AG09319 (cell line): ENCODE measurements at regions not wholly inside any gene's neighbourhood (a gene's known extent, or its start where the extent isn't known, plus 50 kb on each side); places are given as distances from the start of the nearest gene placed in this dataset.

Experiments
- DNase-seq: peaks from one replicate; pipeline ENCODE4 v3.0.0-alpha.2; 2010; ENCODE audit warnings: low read depth; ENCODE audit errors: extremely low read depth
- TF ChIP-seq, protein P1 (sequence below): IDR thresholded peaks from 2 replicates; pipeline ENCODE4 v1.5.1; 2011; ENCODE audit warnings: low read depth, mild to moderate bottlenecking, inconsistent platforms, low read length, moderate library complexity

DNA sequence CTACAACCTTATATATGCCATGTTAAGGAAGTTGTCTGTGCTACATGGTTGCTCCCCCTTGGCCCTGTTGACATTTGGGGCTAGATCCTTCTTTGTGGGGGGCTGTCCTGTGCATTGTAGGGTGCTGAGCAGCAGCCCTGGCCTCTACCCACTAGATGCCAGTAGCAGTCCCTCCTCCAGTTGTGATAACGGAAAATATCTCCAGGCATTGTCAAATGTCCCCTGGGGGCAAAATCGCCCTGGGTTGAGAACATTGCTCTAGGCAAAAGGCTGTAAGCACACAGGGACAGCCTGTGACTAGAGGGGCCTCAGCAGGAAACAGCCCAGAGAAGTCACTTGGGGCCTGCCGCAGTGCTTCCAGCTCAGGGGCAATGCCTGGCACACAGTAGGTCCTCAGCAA lies 1100.3 kb downstream of the BCL11B start:
- TF ChIP-seq, protein P1, sequence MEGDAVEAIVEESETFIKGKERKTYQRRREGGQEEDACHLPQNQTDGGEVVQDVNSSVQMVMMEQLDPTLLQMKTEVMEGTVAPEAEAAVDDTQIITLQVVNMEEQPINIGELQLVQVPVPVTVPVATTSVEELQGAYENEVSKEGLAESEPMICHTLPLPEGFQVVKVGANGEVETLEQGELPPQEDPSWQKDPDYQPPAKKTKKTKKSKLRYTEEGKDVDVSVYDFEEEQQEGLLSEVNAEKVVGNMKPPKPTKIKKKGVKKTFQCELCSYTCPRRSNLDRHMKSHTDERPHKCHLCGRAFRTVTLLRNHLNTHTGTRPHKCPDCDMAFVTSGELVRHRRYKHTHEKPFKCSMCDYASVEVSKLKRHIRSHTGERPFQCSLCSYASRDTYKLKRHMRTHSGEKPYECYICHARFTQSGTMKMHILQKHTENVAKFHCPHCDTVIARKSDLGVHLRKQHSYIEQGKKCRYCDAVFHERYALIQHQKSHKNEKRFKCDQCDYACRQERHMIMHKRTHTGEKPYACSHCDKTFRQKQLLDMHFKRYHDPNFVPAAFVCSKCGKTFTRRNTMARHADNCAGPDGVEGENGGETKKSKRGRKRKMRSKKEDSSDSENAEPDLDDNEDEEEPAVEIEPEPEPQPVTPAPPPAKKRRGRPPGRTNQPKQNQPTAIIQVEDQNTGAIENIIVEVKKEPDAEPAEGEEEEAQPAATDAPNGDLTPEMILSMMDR = no peak
- DNase-seq = no peak

DNA sequence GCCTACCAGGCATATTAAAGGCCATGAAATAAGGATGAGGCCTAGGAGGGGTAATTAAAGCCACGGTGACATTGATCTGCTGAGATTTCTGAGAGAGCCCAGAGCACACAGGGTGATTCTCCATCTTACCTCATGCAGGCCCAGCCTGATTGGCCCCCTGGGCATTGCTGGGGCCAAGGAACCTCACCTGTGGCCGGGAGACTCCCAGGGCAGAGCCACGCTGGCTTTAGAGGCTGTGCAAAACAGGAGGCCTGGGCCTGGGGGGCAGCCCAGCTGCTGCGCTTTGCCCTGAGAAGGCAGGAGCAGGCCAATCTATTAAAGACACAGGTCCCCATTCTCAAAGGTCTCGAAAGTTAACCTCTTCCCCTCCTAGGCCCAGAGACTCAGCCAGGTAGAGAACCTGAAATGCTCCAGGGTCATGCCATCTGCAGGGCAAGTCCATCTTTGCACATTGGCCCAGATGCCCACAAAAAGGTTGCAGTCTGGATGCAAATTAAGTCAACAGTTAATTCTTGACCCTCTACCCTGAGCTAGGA lies 1099.7 kb downstream of the BCL11B start:
- no peak for DNase-seq
- TF ChIP-seq, protein P1 = no peak

DNA sequence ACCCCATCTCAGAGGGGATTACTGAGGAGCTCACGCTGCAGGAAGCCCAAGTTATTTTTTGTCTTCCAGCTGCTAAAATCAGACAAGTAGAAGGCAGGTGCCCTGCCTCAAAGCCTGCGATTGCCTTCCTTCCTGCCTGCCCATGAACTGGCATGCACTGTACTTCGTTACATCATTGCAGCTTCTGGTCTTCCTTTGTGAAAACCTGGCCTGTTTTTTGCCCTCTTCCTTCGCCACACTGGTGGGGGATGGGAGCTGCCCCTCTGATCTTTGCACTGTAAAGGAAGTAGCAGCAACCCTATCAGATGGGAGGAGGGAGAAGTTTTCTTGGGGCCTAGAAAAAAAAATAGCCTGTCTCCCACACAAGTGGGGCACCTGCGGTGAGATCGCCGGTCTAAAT lies 1098.7 kb downstream of the BCL11B start:
- TF ChIP-seq, protein P1 = no peak
- DNase-seq = no peak

DNA sequence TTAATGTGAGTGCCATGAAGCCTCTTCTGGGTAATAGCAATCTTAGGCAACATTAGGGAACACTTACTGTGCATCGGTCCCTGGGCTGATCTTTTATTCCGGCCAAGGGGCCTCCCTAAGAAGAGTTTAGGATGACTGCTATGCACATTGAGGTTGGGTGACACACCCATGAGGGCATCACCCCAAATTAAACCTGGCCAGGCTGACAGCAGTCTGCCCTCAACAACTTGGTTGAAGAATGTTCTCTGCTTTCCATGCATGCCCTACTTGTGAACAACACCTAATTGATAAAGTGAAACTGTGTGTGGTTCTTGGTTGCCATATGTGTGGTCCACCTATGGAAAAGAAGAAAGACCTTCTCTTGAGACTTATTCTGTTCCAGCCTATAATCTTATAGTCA lies 1098.0 kb downstream of the BCL11B start:
- no peak for DNase-seq
- TF ChIP-seq, protein P1 = no peak

DNA sequence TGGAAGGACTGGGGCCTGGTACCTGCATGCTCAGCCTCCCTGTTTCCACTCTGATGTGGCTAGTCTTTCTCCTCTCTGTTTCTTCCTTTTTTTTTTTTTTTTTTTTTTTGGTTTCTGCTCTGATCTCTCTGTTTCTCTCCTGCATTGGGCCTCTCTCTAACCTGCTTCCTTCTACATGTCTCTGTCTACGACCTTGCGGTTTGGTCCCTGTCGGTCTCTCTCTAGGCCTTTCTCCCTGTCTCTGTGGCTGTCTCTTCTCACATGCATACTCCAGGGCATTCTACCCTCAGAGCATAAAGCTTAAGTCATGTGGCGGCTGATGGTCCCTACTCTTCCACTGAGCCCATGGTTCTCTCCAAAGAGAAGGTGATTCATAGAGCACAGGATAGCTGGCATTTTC lies 1096.6 kb downstream of the BCL11B start:
- TF ChIP-seq, protein P1 = no peak
- DNase-seq = no peak

DNA sequence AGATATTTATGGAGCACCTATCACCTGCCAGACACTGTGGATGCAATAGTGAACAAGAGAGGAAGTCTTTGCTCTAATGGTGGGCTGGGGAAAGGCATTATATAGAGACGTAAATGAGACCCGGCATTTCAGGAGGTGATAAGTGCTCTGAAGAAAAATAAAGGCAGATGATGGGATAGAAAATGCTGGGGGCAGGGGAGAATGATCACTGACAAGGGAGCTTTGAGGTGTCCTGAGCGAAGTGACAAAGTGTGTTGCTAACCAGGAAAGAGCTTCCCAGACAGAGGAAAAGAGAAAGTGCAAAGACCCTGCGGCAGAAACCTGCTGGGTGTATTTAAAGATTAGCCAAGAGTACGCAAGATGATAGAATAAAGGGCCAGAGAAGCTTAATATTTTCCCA lies 1096.1 kb downstream of the BCL11B start:
- no peak for DNase-seq
- TF ChIP-seq, protein P1 = no peak

DNA sequence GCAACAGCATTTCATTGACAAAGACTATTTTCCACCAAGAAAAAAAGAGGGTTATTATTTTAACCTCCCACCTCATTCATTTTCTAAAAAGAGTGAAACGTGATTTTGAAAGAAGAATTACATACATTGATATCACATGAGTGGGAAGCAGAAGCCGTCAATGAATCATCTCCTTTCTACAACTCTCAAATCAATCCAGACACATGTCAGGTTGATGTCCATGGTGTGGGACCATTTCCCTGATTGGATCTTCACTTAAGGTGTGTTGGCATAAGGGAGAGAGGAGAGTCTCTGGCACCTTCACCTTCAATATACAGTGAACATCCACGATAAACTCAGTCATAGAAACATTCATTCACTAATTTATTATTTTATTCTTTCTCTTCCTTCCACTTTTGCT lies 1095.1 kb downstream of the BCL11B start:
- DNase-seq = no peak
- TF ChIP-seq, protein P1 = no peak
